Osteoblast (primary cell): ENCODE measurements at regions not wholly inside any gene's neighbourhood (a gene's known extent, or its start where the extent isn't known, plus 50 kb on each side); places are given as distances from the start of the nearest gene placed in this dataset.

Experiments used
- DNase-seq: peaks from one replicate; pipeline ENCODE4 v3.0.0; 2011; ENCODE audit warnings: low spot score, mixed read lengths; ENCODE audit not compliant: insufficient read length; ENCODE audit errors: missing footprints
- H2AFZ ChIP-seq: 2 replicates; pipeline ENCODE4 v1.6.0; 2011; ENCODE audit warnings: mild to moderate bottlenecking, low read length
- H3K27ac ChIP-seq: 2 replicates; pipeline ENCODE4 v1.5.1; 2011; ENCODE audit warnings: mild to moderate bottlenecking, low read depth, low read length, moderate library complexity
- H3K27me3 ChIP-seq: 2 replicates; pipeline ENCODE4 v1.6.0; 2012; ENCODE audit warnings: mild to moderate bottlenecking, control low read depth, inconsistent platforms, low read length, moderate library complexity; ENCODE audit not compliant: insufficient read depth
- H3K36me3 ChIP-seq: 2 replicates; pipeline ENCODE4 v1.5.1; 2011; ENCODE audit warnings: mild to moderate bottlenecking, low read length, control low read depth, moderate library complexity; ENCODE audit not compliant: insufficient read depth
- H3K4me1 ChIP-seq: 2 replicates; pipeline ENCODE4 v1.5.1; 2011; ENCODE audit warnings: mild to moderate bottlenecking, low read length, control low read depth, moderate library complexity; ENCODE audit not compliant: insufficient read depth
- H3K4me2 ChIP-seq: 2 replicates; pipeline ENCODE4 v1.6.0; 2011; ENCODE audit warnings: mild to moderate bottlenecking, low read length; ENCODE audit not compliant: insufficient read depth
- H3K4me3 ChIP-seq: fragments of 200-600 bp; sonication (generic); 3 replicates; pipeline ENCODE4 v1.5.1; 2012; ENCODE audit warnings: mild to moderate bottlenecking, low read length, inconsistent platforms; ENCODE audit not compliant: insufficient read depth
- H3K79me2 ChIP-seq: 2 replicates; pipeline ENCODE4 v1.6.0; 2012; ENCODE audit warnings: mild to moderate bottlenecking, low read length, control low read depth, inconsistent platforms; ENCODE audit not compliant: insufficient read depth
- H3K9me3 ChIP-seq: 2 replicates; pipeline ENCODE4 v1.5.1; 2011; ENCODE audit warnings: low read depth, low read length, control low read depth
- H4K20me1 ChIP-seq: 2 replicates; pipeline ENCODE4 v1.6.0; 2012; ENCODE audit warnings: mild to moderate bottlenecking, low read length, control low read depth; ENCODE audit not compliant: insufficient read depth
- TF ChIP-seq, protein P1 (sequence below): IDR thresholded peaks from 2 replicates; pipeline ENCODE4 v1.5.1; 2011; ENCODE audit warnings: mild to moderate bottlenecking, low read depth, low read length, moderate library complexity; ENCODE audit errors: extremely low read depth

DNA sequence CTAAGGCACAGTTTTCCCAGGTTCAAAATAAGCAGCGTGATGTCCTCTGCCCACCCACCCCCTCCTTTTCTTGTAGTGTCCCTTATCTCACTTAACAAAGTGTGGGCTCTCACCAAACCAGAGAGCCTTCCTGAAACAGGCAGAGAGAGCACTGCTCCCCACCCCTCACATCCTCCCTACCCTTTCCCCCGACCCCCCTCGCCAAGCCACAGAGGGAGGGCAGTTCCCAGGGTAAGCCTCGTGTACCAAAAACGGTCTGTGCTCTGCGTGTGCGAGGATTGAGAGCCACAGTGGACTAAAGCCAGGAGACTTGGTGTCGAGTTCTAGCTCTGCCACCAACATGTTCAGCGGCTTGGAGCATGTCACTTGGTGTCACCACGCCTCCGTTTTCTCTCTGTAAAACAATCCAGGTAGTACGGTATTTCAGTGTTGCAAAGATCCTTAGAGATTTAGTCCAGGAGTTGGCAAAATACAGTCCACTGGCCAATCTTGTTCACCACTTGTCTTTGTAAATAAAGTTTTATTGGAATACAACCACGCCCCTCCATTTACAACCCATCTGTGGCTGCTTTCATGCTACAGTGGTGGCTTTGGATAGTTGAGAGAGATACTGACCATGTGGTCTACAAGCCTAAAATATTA, 249.9 kb downstream of the OPA1 start:
- peaks cover 24% of the 10 kb centered on the region for H3K27me3 ChIP-seq
- H3K79me2 ChIP-seq = no peaks in the 10 kb centered on the region
- no peak overlapping the region for H3K4me2 ChIP-seq
- H3K4me1 ChIP-seq = no peaks in the 10 kb centered on the region
- no peaks in the 10 kb centered on the region for H3K9me3 ChIP-seq
- no peak overlapping the region for H3K27ac ChIP-seq
- H3K4me3 ChIP-seq = no peak overlapping the region
- no peak overlapping the region for H2AFZ ChIP-seq
- DNase-seq = no peak
- TF ChIP-seq, protein P1, sequence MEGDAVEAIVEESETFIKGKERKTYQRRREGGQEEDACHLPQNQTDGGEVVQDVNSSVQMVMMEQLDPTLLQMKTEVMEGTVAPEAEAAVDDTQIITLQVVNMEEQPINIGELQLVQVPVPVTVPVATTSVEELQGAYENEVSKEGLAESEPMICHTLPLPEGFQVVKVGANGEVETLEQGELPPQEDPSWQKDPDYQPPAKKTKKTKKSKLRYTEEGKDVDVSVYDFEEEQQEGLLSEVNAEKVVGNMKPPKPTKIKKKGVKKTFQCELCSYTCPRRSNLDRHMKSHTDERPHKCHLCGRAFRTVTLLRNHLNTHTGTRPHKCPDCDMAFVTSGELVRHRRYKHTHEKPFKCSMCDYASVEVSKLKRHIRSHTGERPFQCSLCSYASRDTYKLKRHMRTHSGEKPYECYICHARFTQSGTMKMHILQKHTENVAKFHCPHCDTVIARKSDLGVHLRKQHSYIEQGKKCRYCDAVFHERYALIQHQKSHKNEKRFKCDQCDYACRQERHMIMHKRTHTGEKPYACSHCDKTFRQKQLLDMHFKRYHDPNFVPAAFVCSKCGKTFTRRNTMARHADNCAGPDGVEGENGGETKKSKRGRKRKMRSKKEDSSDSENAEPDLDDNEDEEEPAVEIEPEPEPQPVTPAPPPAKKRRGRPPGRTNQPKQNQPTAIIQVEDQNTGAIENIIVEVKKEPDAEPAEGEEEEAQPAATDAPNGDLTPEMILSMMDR = no peak
- H3K36me3 ChIP-seq = no peaks in the 10 kb centered on the region
- no peaks in the 10 kb centered on the region for H4K20me1 ChIP-seq

DNA sequence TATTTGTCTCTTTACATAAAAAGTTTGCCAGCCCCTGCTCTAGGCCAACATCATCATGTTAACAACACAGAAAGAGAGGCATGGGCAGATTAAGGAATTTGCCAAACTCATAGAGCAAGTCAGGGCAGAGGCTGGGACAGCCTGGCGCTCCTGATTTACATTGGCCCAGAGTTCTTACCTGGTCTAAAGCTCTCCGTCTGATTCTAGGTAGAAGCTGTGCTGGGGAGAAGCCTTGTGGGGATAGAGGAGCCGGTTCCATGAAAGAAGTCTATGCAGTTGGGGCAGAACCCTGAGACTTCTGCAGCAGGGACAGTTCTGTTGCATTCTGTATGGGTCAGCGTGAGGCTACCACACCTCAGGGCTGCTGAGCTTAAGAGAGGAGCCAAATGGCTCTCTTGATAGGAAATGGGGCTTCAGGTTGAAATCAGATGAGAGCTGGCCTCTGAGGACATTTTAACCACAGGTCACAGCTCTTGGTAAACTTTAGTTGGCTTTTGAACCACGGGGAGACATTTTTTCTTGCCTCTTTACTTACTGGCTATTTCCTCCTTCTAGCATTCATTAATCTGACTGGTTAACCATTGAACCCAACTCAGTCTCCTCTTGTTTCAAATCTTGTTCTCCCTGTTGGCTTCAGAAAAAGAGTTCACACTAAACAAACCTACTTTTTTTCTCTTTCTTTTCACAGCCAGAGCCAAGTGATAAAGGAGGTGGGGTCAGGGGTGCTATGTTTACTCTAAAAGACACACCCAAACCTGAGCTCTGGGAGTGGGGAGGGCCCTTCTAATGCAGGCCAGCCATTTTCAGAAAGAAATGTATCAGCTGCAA, 250.7 kb downstream of the OPA1 start:
- Histone ChIP-seq H3K36me3 (no peaks in the 10 kb centered on the region), H3K4me2 (no peak overlapping the region), H3K27me3 (peaks cover 24% of the 10 kb centered on the region), H3K4me1 (no peaks in the 10 kb centered on the region), H3K9me3 (no peaks in the 10 kb centered on the region), H2AFZ (no peak overlapping the region), H4K20me1 (no peaks in the 10 kb centered on the region), H3K79me2 (no peaks in the 10 kb centered on the region), H3K4me3 (no peak overlapping the region), H3K27ac (no peak overlapping the region)
- no peak for DNase-seq
- TF ChIP-seq, protein P1 = no peak

DNA sequence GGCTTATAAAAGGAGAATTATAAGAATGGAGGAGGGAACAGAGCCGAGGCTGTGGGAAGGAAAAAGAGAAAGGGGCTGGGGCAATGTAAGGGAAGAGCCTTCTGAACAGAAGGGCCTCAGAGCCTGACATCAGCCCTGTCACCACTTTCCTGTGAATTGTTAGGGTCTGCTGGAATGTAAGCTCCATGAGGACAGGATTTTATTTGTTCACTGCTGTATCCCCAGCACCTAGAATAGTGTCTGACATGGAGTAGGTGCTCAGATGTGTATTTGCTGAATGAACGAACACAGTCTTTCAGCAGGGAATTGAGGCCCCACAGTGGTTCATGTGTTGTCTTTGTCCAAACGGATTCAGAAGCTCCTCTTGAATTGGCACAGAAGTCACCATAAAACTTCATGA, 251.5 kb downstream of the OPA1 start:
- Histone ChIP-seq H3K36me3 (no peaks in the 10 kb centered on the region), H3K27ac (no peak overlapping the region), H3K79me2 (no peaks in the 10 kb centered on the region), H2AFZ (no peak overlapping the region), H3K27me3 (peaks cover 24% of the 10 kb centered on the region), H3K4me1 (no peaks in the 10 kb centered on the region), H3K4me2 (no peak overlapping the region), H4K20me1 (no peaks in the 10 kb centered on the region), H3K9me3 (no peaks in the 10 kb centered on the region), H3K4me3 (no peak overlapping the region)
- TF ChIP-seq, protein P1 = no peak
- no peak for DNase-seq

DNA sequence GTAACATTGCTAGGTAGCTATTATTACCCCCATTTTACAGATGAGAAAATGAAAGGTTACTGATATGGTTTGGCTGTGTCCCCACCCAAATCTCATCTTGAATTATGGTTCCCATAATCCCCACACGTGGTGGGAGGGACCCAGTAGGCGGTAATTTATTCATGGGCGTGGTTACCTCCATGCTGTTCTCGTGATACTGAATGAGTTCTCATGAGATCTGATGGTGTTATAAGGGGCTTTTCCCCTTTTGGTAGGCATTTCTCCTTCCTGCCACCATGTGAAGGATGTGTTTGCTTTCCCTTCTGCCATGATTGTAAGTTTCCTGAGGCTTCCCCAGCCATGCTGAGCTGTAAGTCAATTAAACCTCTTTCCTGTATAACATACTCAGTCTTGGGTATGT, 252.1 kb downstream of the OPA1 start:
- Histone ChIP-seq H2AFZ (no peak overlapping the region), H4K20me1 (no peaks in the 10 kb centered on the region), H3K4me3 (no peak overlapping the region), H3K9me3 (no peaks in the 10 kb centered on the region), H3K36me3 (no peaks in the 10 kb centered on the region), H3K4me2 (no peak overlapping the region), H3K27me3 (peaks cover 24% of the 10 kb centered on the region), H3K27ac (no peak overlapping the region), H3K79me2 (no peaks in the 10 kb centered on the region), H3K4me1 (no peaks in the 10 kb centered on the region)
- TF ChIP-seq, protein P1 = no peak
- DNase-seq = no peak
